GM21619 (cell line): ENCODE measurements at regions not wholly inside any gene's neighbourhood (a gene's known extent, or its start where the extent isn't known, plus 50 kb on each side); places are given as distances from the start of the nearest gene placed in this dataset.

Source experiments
- ATAC-seq: cut with Tn5 transposase; IDR thresholded peaks from one replicate; pipeline ENCODE4 v1.9.1; 2021; ENCODE audit not compliant: unreplicated experiment

GRCh38 chr4:56209767-56210166 is 177.5 kb downstream of the AASDH start:
- no peak for ATAC-seq

- no peak for ATAC-seq
These were observed 179.2 kb downstream of the AASDH start for GRCh38 chr4:56208103-56208502.

- no peak for ATAC-seq
These were observed 181.0 kb downstream of the AASDH start for GRCh38 chr4:56206258-56206657.

GRCh38 chr4:56200275-56200674 is 187.0 kb downstream of the AASDH start:
- no peak for ATAC-seq

- no peak for ATAC-seq
These were observed 189.0 kb downstream of the AASDH start for GRCh38 chr4:56198265-56198664.

- ATAC-seq = no peak
These were observed 189.9 kb downstream of the AASDH start for GRCh38 chr4:56197387-56197786.

- ATAC-seq = no peak
These were observed 192.3 kb downstream of the AASDH start for GRCh38 chr4:56195025-56195424.

GRCh38 chr4:56191534-56191933 is 195.8 kb downstream of the AASDH start:
- ATAC-seq = no peak

GRCh38 chr4:56187688-56188087 is 199.6 kb downstream of the AASDH start:
- ATAC-seq = no peak

GRCh38 chr4:56186808-56187523 is 200.3 kb downstream of the AASDH start:
- no peak for ATAC-seq

GRCh38 chr4:56185901-56186300 is 201.4 kb downstream of the AASDH start:
- no peak for ATAC-seq

- no peak for ATAC-seq
These were observed 203.1 kb downstream of the AASDH start for GRCh38 chr4:56184214-56184613.

GRCh38 chr4:56183344-56183959 is 203.8 kb downstream of the AASDH start:
- peak; percentile 71 for ATAC-seq

GRCh38 chr4:56182356-56182755 is 204.9 kb downstream of the AASDH start:
- ATAC-seq = no peak

GRCh38 chr4:56181140-56181953 is 205.9 kb downstream of the AASDH start:
- no peak for ATAC-seq

GRCh38 chr4:56169061-56169460 is 218.2 kb downstream of the AASDH start:
- ATAC-seq = no peak

- no peak for ATAC-seq
These were observed 216.2 kb downstream of the CEP135 start for GRCh38 chr4:56164907-56165306.

GRCh38 chr4:56160636-56161035 is 211.9 kb downstream of the CEP135 start:
- ATAC-seq = no peak

- ATAC-seq = no peak
These were observed 209.7 kb downstream of the CEP135 start for GRCh38 chr4:56158483-56158882.

- ATAC-seq = no peak
These were observed 207.4 kb downstream of the CEP135 start for GRCh38 chr4:56156141-56156540.

GRCh38 chr4:56155432-56155831 is 206.7 kb downstream of the CEP135 start:
- no peak for ATAC-seq

GRCh38 chr4:56149591-56149990 is 200.8 kb downstream of the CEP135 start:
- ATAC-seq = no peak
